Skeletal muscle tissue (tissue), 3 donors: ENCODE measurements at regions not wholly inside any gene's neighbourhood (a gene's known extent, or its start where the extent isn't known, plus 50 kb on each side); places are given as distances from the start of the nearest gene placed in this dataset.

Experiments
- H3K27ac ChIP-seq: one replicate; pipeline ENCODE4 v1.7.0; 2013; ENCODE audit warnings: mild to moderate bottlenecking, low read depth, low read length, inconsistent platforms
- H3K27me3 ChIP-seq, 3 donors: one replicate each; pipeline ENCODE4 v1.7.0; 2013; ENCODE audit warnings: low read length in 3 of 3; ENCODE audit not compliant: control insufficient read depth in 3 of 3, insufficient read depth in 3 of 3
- H3K36me3 ChIP-seq, 3 donors: one replicate each; pipeline ENCODE4 v1.7.0; 2013; ENCODE audit warnings: low read length in 3 of 3; ENCODE audit not compliant: control insufficient read depth in 3 of 3, insufficient read depth in 3 of 3
- H3K4me1 ChIP-seq, 3 donors: one replicate each; pipeline ENCODE4 v1.7.0; 2013; ENCODE audit warnings: low read length in 3 of 3, mild to moderate bottlenecking in 3 of 3; ENCODE audit not compliant: control insufficient read depth in 3 of 3, insufficient read depth in 3 of 3
- H3K4me3 ChIP-seq, 3 donors: one replicate each; pipeline ENCODE4 v1.7.0; 2013; ENCODE audit warnings: low read length in 3 of 3
- H3K9ac ChIP-seq, 3 donors: one replicate each; pipeline ENCODE4 v1.7.0; 2013; ENCODE audit warnings: low read length in 3 of 3, mild to moderate bottlenecking in 3 of 3, moderate library complexity in 2 of 3, low read depth in 1 of 3
- H3K9me3 ChIP-seq, 3 donors: one replicate each; pipeline ENCODE4 v1.7.0; 2013; ENCODE audit warnings: low read length in 3 of 3; ENCODE audit not compliant: control insufficient read depth in 3 of 3
- donor health status: Osteomylitis.

DNA sequence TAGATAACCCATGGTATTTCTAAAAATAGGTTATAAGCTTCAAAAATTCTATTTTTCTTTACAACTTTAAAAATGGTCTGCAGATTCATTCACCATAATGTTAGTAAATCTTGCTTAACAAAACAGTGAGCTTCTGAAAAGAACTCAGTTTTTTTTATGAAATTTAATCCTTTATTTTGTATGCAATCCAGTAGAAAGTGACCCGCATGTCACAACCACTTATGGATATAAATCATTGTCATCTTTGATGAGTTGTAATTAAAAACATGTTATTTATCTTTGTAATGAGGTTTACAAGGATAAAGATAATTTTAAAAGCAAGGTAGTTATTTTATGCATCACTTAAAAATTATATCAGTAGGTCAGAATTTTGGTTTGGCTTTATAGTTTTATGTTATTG is 173.5 kb upstream of the SEMA3A start:
- H3K9ac ChIP-seq = no peak overlapping the region

DNA sequence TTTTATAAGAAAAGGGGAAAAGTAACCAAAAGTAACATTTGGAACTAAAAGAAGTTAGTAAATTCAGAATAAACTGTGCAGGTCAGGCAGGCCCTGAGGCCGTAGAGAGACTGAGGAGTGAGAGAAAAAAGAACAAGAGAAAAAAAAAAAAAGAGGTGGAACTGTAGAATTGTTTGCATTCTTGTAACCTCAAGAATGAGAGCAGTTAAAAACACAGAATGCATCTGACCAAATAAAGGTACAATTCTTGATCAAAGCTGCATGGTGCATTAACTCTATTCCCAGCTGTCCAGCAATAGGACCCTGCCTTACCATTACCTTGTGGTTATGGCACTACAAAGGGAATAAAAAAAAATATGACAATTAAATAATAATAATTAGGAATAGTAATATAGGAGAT is 170.1 kb upstream of the SEMA3A start:
- Histone ChIP-seq H3K4me1 (no peaks in the 10 kb centered on the region), H3K9ac (no peak overlapping the region), H3K36me3 (no peaks in the 10 kb centered on the region), H3K27ac (no peak overlapping the region), H3K9me3 (no peaks in the 10 kb centered on the region), H3K4me3 (no peak overlapping the region), H3K27me3 (no peaks in the 10 kb centered on the region)

More for the DNA sequence above, 173.5 kb upstream of the SEMA3A start:
- Histone ChIP-seq H3K36me3 (no peaks in the 10 kb centered on the region), H3K4me3 (no peak overlapping the region), H3K27me3 (no peaks in the 10 kb centered on the region), H3K27ac (no peak overlapping the region), H3K9me3 (no peaks in the 10 kb centered on the region), H3K4me1 (no peaks in the 10 kb centered on the region)

DNA sequence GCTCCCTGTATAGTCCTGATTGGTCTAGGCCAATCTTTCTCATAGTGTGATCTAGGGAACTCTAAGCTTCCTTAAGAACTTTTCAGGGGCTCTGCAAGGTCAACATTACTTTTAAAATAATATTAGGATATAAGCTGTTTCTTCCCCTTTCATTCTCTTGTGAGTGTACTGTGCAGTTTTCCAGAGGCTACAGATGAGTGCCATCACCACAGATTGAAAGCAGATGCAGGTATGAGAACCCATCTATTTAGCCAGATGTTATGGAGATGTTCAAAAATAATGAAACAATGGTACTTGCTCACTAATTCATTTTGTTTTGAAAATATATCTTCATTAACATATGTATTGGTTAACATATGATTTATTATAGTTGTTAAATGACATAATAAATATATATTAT is 169.2 kb upstream of the SEMA3A start:
- H3K27ac ChIP-seq = no peak overlapping the region
- H3K27me3 ChIP-seq = no peaks in the 10 kb centered on the region
- no peaks in the 10 kb centered on the region for H3K4me1 ChIP-seq
- H3K4me3 ChIP-seq = no peak overlapping the region
- H3K9ac ChIP-seq = no peak overlapping the region
- no peaks in the 10 kb centered on the region for H3K36me3 ChIP-seq
- H3K9me3 ChIP-seq = no peaks in the 10 kb centered on the region

DNA sequence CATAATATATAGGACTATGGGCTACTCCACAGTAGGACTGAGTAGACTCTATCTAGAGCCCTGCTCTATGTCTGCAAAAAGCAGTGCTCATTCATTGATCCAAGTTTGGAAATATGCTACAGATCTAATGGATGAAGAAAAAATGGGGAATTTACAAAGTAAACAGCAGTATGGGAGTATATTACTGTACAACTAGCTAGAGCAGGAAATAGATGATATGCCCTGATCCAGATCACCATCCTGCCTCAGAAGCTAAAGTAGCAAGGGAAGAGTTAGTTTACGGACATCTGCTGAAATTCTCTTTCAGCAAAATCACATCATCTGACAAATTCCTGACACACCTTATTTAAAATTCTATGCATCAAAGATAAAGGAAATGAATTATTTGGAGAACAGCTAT is 168.2 kb upstream of the SEMA3A start:
- Histone ChIP-seq H3K36me3 (no peaks in the 10 kb centered on the region), H3K27me3 (no peaks in the 10 kb centered on the region), H3K27ac (no peak overlapping the region), H3K4me3 (no peak overlapping the region), H3K4me1 (no peaks in the 10 kb centered on the region), H3K9me3 (no peaks in the 10 kb centered on the region), H3K9ac (no peak overlapping the region)

DNA sequence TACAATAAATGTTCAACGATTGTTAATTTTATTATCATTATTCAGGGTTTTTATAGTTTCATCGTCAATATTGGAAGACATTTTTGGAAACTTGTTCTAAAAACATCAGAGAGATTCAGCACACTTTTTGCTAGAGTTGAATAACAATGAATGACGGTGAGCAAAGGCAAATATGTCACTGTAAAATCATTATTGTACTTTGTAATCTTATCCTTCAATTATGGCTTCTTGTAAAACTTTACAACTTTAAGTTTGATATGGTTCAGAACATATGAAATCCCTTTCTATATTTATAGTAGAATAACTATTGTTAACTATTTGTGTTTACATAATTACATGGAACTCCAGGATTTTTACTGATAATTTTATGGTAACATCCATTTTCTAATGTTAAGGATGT is 167.8 kb upstream of the SEMA3A start:
- no peak overlapping the region for H3K9ac ChIP-seq
- no peaks in the 10 kb centered on the region for H3K4me1 ChIP-seq
- no peak overlapping the region for H3K27ac ChIP-seq
- no peaks in the 10 kb centered on the region for H3K27me3 ChIP-seq
- H3K4me3 ChIP-seq = no peak overlapping the region
- H3K36me3 ChIP-seq = no peaks in the 10 kb centered on the region
- H3K9me3 ChIP-seq = no peaks in the 10 kb centered on the region

DNA sequence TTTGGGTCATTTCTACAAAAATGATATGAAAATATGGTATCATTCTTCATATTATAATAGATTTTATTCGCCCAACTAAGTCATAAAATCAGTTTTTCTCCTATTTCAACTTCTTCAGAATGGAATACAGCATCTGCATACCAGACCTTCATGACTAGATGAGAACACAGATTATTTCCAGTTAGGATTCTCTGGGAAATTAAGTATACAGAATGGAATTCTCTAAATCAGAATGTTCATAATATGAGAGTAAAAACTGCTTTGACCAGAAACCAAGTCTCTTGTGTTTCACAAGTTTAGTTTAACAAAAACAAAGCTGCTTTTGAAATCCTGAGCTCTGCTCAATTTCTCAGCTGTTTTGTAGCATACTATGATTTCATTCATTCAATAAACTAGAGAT is 160.3 kb upstream of the SEMA3A start:
- Histone ChIP-seq H3K9ac (no peak overlapping the region), H3K4me3 (no peak overlapping the region), H3K36me3 (no peaks in the 10 kb centered on the region), H3K27me3 (no peaks in the 10 kb centered on the region), H3K4me1 (no peaks in the 10 kb centered on the region), H3K27ac (no peak overlapping the region), H3K9me3 (no peaks in the 10 kb centered on the region)

DNA sequence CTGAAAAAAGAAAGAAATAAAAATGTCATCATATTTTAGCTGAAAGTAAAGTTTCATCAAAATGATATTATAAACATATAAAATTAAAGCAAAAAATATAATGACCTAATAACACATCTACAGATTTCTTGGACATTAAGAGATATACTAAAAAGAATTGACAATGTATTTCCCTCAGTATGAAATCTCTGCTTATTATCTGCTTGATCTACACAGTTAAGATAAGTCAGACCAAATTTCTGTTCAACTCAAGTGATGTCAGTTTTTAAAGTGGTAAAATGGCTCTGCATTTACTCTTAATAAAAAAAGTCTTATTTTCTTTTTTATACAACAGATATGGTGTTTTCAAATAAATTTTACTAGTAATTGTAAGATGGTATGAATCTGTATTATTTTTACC is 159.4 kb upstream of the SEMA3A start:
- H3K27me3 ChIP-seq = no peaks in the 10 kb centered on the region
- no peak overlapping the region for H3K27ac ChIP-seq
- no peaks in the 10 kb centered on the region for H3K36me3 ChIP-seq
- H3K4me1 ChIP-seq = no peaks in the 10 kb centered on the region
- H3K9ac ChIP-seq = no peak overlapping the region
- H3K9me3 ChIP-seq = no peaks in the 10 kb centered on the region
- H3K4me3 ChIP-seq = no peak overlapping the region

DNA sequence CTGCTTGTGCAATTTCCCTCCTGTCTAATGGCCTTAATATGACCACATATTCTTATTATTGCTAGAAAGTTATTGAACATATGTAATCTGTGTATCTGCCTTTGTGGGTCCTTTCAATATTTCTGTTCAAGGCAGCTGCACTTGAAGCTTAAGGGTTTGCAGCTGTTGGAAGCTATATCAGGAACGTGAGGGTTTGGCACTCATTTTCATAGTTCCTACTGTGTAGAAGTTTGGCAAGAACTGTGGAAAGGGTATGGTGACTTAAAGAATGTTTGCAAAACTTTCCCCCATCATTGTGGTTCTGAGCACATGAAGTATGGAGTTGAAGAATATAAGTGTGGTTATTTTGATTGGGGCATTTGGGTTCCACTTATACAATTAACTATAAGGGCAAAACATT is 144.7 kb upstream of the SEMA3A start:
- Histone ChIP-seq H3K27me3 (no peaks in the 10 kb centered on the region), H3K27ac (no peak overlapping the region), H3K9me3 (no peaks in the 10 kb centered on the region), H3K9ac (no peak overlapping the region), H3K36me3 (no peaks in the 10 kb centered on the region), H3K4me3 (no peak overlapping the region), H3K4me1 (no peaks in the 10 kb centered on the region)

DNA sequence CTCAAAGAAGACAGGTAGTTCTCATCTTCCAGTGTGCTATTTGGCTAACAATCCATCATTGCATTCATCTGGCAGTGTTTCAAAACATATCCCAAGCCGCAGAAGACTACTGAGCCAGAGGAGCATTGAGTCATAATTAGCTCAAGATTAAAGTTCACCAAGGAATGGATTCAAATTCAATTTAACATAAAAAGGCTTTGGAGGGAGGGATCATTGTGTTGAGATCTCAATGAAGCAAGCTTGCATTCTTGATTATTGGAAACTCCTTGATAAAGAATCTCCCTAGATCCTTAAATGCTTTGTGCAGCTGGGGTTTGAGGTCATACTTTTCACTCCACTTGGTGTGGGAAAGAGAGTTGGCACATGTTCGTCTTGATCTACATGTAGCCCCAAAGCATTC is 142.8 kb upstream of the SEMA3A start:
- no peak overlapping the region for H3K9ac ChIP-seq
- H3K36me3 ChIP-seq = no peaks in the 10 kb centered on the region
- no peaks in the 10 kb centered on the region for H3K9me3 ChIP-seq
- no peaks in the 10 kb centered on the region for H3K4me1 ChIP-seq
- no peak overlapping the region for H3K4me3 ChIP-seq
- no peak overlapping the region for H3K27ac ChIP-seq
- no peaks in the 10 kb centered on the region for H3K27me3 ChIP-seq

DNA sequence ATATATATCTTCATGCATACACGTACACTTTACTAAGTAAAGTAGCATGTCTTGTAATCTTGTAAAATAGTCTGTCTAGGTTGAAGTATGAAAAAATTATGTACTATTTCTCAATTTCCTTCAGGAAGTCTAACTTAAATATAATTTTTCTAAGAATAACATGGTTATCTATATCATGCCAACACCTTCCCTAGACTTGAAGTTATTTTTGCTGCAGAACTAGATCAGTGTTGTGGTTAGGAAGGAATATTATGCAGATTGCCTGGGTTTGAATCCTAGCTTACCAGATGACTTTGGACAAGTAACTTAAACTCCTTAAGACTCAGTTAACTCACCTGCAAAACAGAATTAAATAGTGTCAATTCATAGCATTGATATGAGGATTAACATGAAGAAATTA is 142.2 kb upstream of the SEMA3A start:
- Histone ChIP-seq H3K27me3 (no peaks in the 10 kb centered on the region), H3K27ac (no peak overlapping the region), H3K4me1 (no peaks in the 10 kb centered on the region), H3K9ac (no peak overlapping the region), H3K36me3 (no peaks in the 10 kb centered on the region), H3K9me3 (no peaks in the 10 kb centered on the region), H3K4me3 (no peak overlapping the region)

DNA sequence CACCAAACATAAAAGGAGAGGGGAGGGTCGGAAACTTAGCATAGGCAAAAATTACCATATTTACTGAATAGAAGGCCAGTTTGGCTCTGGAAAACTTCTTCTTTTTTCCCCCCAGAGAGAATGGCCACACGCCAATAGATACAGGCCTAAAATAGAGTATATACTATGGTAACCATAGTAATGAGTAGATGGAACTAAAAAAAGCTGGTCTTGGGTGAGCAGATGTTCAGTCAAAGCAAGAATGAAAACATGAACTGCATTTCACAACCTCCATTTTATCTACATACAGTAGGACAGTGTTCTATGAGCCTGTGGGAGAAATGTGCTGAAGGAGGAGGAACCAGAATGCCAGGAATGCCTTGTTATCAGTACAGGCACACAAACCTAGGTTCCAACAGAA is 141.7 kb upstream of the SEMA3A start:
- H3K9me3 ChIP-seq = no peaks in the 10 kb centered on the region
- H3K27me3 ChIP-seq = no peaks in the 10 kb centered on the region
- H3K9ac ChIP-seq = no peak overlapping the region
- no peaks in the 10 kb centered on the region for H3K36me3 ChIP-seq
- no peaks in the 10 kb centered on the region for H3K4me1 ChIP-seq
- no peak overlapping the region for H3K4me3 ChIP-seq
- H3K27ac ChIP-seq = no peak overlapping the region
